Neural progenitor cell (in vitro differentiated cells): ENCODE measurements at regions not wholly inside any gene's neighbourhood (a gene's known extent, or its start where the extent isn't known, plus 50 kb on each side); places are given as distances from the start of the nearest gene placed in this dataset.
A peak's percentile ranks its signal among the peaks of the same experiment; 100 is the strongest.

Experiments used
- DNase-seq: peaks from one replicate; pipeline ENCODE4 v3.0.0-alpha.2; 2016; ENCODE audit warnings: low spot score
- H2AFZ ChIP-seq: fragments of 200-600 bp; sonication (generic); replicated peaks from 2 replicates; pipeline ENCODE4 v1.6.1; 2016; ENCODE audit warnings: antibody characterized with exemption
- H3F3A ChIP-seq: fragments of 200-600 bp; sonication (generic); 2 replicates; pipeline ENCODE4 v1.6.1; 2016; ENCODE audit warnings: antibody characterized with exemption, low read depth
- H3K27ac ChIP-seq: fragments of 200-600 bp; sonication (generic); 2 replicates; pipeline ENCODE4 v1.5.1; 2016; ENCODE audit warnings: mild to moderate bottlenecking
- H3K27me3 ChIP-seq: fragments of 200-600 bp; sonication (generic); 2 replicates; pipeline ENCODE4 v1.6.1; 2016; ENCODE audit warnings: mild to moderate bottlenecking, moderate library complexity
- H3K36me3 ChIP-seq: fragments of 200-600 bp; sonication (generic); 2 replicates; pipeline ENCODE4 v1.5.1; 2016
- H3K4me1 ChIP-seq: fragments of 200-600 bp; sonication (generic); 2 replicates; pipeline ENCODE4 v1.6.1; 2016; ENCODE audit warnings: mixed run types
- H3K4me2 ChIP-seq: fragments of 200-600 bp; sonication (generic); 2 replicates; pipeline ENCODE4 v1.6.1; 2016
- H3K4me3 ChIP-seq: fragments of 200-600 bp; sonication (generic); 2 replicates; pipeline ENCODE4 v1.5.1; 2016
- H3K79me2 ChIP-seq: fragments of 200-600 bp; sonication (generic); 2 replicates; pipeline ENCODE4 v1.6.1; 2016; ENCODE audit warnings: low read depth
- H3K9ac ChIP-seq: fragments of 200-600 bp; sonication (generic); 2 replicates; pipeline ENCODE4 v1.6.1; 2016
- H3K9me3 ChIP-seq: fragments of 200-600 bp; sonication (generic); 2 replicates; pipeline ENCODE4 v1.5.1; 2016; ENCODE audit warnings: low read depth
- H4K20me1 ChIP-seq: fragments of 200-600 bp; sonication (generic); 2 replicates; pipeline ENCODE4 v1.6.1; 2016; ENCODE audit warnings: low read depth
- H3K27ac Mint-ChIP-seq: 3 replicates; pipeline ENCODE4 v1.8.0; 2021; ENCODE audit warnings: mixed read lengths
- H3K27me3 Mint-ChIP-seq: 2 replicates; pipeline ENCODE4 v1.8.0; 2022; ENCODE audit warnings: low read depth, mild to moderate bottlenecking, inconsistent platforms, moderate library complexity, mixed read lengths; ENCODE audit not compliant: insufficient read depth
- H3K36me3 Mint-ChIP-seq: 3 replicates; pipeline ENCODE4 v1.8.0; 2021; ENCODE audit warnings: mixed read lengths
- H3K4me1 Mint-ChIP-seq: 3 replicates; pipeline ENCODE4 v1.8.0; 2021; ENCODE audit warnings: mixed read lengths
- H3K4me3 Mint-ChIP-seq: 3 replicates; pipeline ENCODE4 v1.8.0; 2021; ENCODE audit warnings: mild to moderate bottlenecking, moderate library complexity, mixed read lengths
- H3K9me3 Mint-ChIP-seq: 3 replicates; pipeline ENCODE4 v1.8.0; 2020; ENCODE audit warnings: mixed read lengths
- EZH2 ChIP-seq: fragments of 200-600 bp; sonication (generic); IDR thresholded peaks from 2 replicates; pipeline ENCODE4 v1.6.1; 2017; ENCODE audit warnings: antibody characterized with exemption, mild to moderate bottlenecking, moderate library complexity
- EZH2phosphoT487 ChIP-seq: fragments of 200-600 bp; sonication (generic); IDR thresholded peaks from 2 replicates; pipeline ENCODE4 v1.6.1; 2017; ENCODE audit warnings: antibody characterized with exemption
- TF ChIP-seq, protein P1 (sequence below): fragments of 200-600 bp; sonication (generic); IDR thresholded peaks from 2 replicates; pipeline ENCODE4 v1.5.1; 2017; ENCODE audit warnings: antibody characterized with exemption, mild to moderate bottlenecking

DNA sequence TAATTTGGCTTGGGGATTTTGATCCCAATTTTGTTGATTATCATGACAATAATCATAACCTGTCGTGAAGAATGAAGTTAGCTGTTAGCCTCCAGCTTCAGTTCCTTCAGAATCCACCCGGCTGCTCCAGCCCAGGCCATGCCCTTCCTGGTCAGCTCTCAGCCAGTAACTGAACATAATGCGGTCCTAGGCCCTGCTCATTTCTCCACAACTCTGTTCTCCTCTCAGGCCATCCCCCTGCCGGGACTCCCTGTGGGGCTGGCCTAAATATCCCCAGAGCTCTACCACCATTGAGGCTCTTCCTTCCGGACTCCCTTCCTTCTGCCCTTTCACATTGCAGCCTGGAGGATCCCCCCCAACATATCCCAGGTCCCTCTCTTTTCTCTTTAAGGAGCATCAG is 833.4 kb upstream of the GOT2 start:
- Mint-ChIP-seq H3K4me3 (no peak overlapping the region), H3K9me3 (no peaks in the 10 kb centered on the region), H3K36me3 (no peaks in the 10 kb centered on the region), H3K27me3 (no peaks in the 10 kb centered on the region), H3K4me1 (peaks cover 4% of the 10 kb centered on the region), H3K27ac (no peak overlapping the region)
- no peaks in the 10 kb centered on the region for H3K36me3 ChIP-seq
- H2AFZ ChIP-seq: peak overlapping the region; percentile 31
- H3K4me3 ChIP-seq: no peak overlapping the region
- peak; percentile 6 for DNase-seq
- TF ChIP-seq EZH2 (no peak), EZH2phosphoT487 (no peak)
- TF ChIP-seq, protein P1, sequence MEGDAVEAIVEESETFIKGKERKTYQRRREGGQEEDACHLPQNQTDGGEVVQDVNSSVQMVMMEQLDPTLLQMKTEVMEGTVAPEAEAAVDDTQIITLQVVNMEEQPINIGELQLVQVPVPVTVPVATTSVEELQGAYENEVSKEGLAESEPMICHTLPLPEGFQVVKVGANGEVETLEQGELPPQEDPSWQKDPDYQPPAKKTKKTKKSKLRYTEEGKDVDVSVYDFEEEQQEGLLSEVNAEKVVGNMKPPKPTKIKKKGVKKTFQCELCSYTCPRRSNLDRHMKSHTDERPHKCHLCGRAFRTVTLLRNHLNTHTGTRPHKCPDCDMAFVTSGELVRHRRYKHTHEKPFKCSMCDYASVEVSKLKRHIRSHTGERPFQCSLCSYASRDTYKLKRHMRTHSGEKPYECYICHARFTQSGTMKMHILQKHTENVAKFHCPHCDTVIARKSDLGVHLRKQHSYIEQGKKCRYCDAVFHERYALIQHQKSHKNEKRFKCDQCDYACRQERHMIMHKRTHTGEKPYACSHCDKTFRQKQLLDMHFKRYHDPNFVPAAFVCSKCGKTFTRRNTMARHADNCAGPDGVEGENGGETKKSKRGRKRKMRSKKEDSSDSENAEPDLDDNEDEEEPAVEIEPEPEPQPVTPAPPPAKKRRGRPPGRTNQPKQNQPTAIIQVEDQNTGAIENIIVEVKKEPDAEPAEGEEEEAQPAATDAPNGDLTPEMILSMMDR: no peak
- H3K9ac ChIP-seq: no peak overlapping the region
- peak overlapping the region; percentile 17 for H3K4me2 ChIP-seq
- no peaks in the 10 kb centered on the region for H3K27me3 ChIP-seq
- peaks cover 21% of the 10 kb centered on the region for H3K4me1 ChIP-seq
- H3F3A ChIP-seq: peaks cover 5% of the 10 kb centered on the region
- no peaks in the 10 kb centered on the region for H3K9me3 ChIP-seq
- no peak overlapping the region for H3K27ac ChIP-seq
- no peaks in the 10 kb centered on the region for H3K79me2 ChIP-seq
- H4K20me1 ChIP-seq: no peaks in the 10 kb centered on the region

DNA sequence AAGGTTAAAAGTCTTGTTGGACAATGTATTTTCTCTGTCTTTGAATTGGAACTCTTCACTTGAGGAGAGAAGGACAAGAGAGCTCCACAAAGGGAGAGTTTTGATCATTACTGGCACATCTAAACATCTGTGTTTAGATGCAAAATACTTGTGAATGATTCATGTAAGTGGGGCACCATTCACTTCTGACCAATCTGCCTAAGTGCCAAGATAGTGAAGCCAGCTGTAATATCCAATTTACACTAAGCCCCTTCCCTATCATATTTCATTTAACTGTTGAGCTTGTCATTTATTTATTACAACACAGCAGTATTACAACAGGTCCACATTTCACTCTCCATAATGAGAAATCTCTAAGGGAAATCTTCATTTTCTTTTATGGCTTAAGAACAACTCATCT is 832.3 kb upstream of the GOT2 start:
- no peak for TF ChIP-seq EZH2phosphoT487
- Histone ChIP-seq H4K20me1 (no peaks in the 10 kb centered on the region), H3K9me3 (no peaks in the 10 kb centered on the region), H3K79me2 (no peaks in the 10 kb centered on the region), H3F3A (peaks cover 5% of the 10 kb centered on the region), H3K27me3 (no peaks in the 10 kb centered on the region), H3K36me3 (no peaks in the 10 kb centered on the region), H3K4me3 (no peak overlapping the region), H3K4me2 (no peak overlapping the region), H3K4me1 (peaks cover 21% of the 10 kb centered on the region), H2AFZ (no peak overlapping the region), H3K9ac (no peak overlapping the region), H3K27ac (no peak overlapping the region)
- no peak overlapping the region for H3K27ac Mint-ChIP-seq
- H3K36me3 Mint-ChIP-seq: no peaks in the 10 kb centered on the region
- H3K4me3 Mint-ChIP-seq: no peak overlapping the region
- H3K9me3 Mint-ChIP-seq: no peaks in the 10 kb centered on the region
- peaks cover 4% of the 10 kb centered on the region for H3K4me1 Mint-ChIP-seq
- H3K27me3 Mint-ChIP-seq: no peaks in the 10 kb centered on the region
- no peak for DNase-seq

DNA sequence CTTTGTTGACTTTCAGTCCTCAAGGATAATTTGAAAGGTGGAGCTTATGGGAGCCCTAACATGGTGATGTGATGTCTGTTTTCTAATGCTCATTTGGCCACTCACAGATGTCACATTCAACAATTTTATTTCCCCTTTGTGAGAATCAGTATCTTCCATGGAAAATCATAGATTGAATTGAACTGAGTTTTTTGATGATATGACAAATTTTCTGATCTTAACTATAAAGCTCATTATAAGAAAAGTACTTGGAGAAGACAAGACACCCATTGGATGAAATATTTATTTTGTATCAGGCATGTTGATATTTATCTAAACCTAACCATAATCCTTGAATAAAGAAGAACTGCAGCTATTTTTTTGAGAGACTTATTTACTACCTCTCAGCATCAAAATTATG is 824.6 kb upstream of the GOT2 start:
- Histone ChIP-seq H3K36me3 (no peaks in the 10 kb centered on the region), H3K79me2 (no peaks in the 10 kb centered on the region), H3K27ac (no peak overlapping the region), H3K4me2 (no peak overlapping the region), H3K4me1 (no peaks in the 10 kb centered on the region), H3F3A (no peaks in the 10 kb centered on the region), H3K9me3 (no peaks in the 10 kb centered on the region), H3K4me3 (no peak overlapping the region), H2AFZ (no peak overlapping the region), H4K20me1 (no peaks in the 10 kb centered on the region), H3K9ac (no peak overlapping the region), H3K27me3 (no peaks in the 10 kb centered on the region)
- Mint-ChIP-seq H3K36me3 (no peaks in the 10 kb centered on the region), H3K9me3 (peaks cover 4% of the 10 kb centered on the region), H3K4me1 (no peaks in the 10 kb centered on the region), H3K27me3 (peaks cover 3% of the 10 kb centered on the region), H3K27ac (no peak overlapping the region), H3K4me3 (no peak overlapping the region)
- TF ChIP-seq, protein P1: no peak
- TF ChIP-seq EZH2: no peak
- no peak for TF ChIP-seq EZH2phosphoT487
- DNase-seq: no peak

DNA sequence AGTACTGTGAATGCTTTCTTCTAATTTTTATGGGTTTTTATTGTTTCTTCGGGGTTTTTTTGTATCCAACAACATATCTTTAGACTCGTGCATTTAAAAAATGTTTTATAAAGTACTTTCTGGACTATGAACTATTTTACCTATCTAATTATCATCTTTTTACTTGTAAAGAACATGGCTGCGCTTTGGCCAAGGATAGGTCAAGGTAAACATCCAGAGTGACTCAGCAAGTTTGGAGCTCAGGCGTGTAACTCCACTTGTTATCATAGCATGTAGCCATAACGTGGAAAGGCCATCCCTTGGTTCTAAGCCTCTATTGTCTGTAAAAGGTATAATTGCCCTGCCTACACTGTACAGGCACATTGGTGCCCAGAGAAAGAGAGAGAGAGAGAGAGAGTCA is 818.0 kb upstream of the GOT2 start:
- Mint-ChIP-seq H3K9me3 (no peaks in the 10 kb centered on the region), H3K27ac (no peak overlapping the region), H3K4me3 (no peak overlapping the region), H3K27me3 (peaks cover 3% of the 10 kb centered on the region), H3K36me3 (no peaks in the 10 kb centered on the region), H3K4me1 (no peaks in the 10 kb centered on the region)
- H3K9me3 ChIP-seq: no peaks in the 10 kb centered on the region
- DNase-seq: no peak
- H3F3A ChIP-seq: no peaks in the 10 kb centered on the region
- no peaks in the 10 kb centered on the region for H3K4me1 ChIP-seq
- H3K27me3 ChIP-seq: no peaks in the 10 kb centered on the region
- H3K9ac ChIP-seq: no peak overlapping the region
- H2AFZ ChIP-seq: no peak overlapping the region
- no peaks in the 10 kb centered on the region for H3K79me2 ChIP-seq
- H3K36me3 ChIP-seq: no peaks in the 10 kb centered on the region
- H4K20me1 ChIP-seq: no peaks in the 10 kb centered on the region
- no peak overlapping the region for H3K4me2 ChIP-seq
- no peak overlapping the region for H3K4me3 ChIP-seq
- TF ChIP-seq, protein P1: no peak
- TF ChIP-seq EZH2phosphoT487 (no peak), EZH2 (no peak)
- no peak overlapping the region for H3K27ac ChIP-seq
